ENCODE measurements at regions not wholly inside any gene's neighbourhood (a gene's known extent, or its start where the extent isn't known, plus 50 kb on each side); places are given as distances from the start of the nearest gene placed in this dataset.
"Not testable (repeated sequence)": the region's sequence is repeated elsewhere in the genome, so short reads cannot be mapped to it uniquely, and the experiment has no call there.

DNA sequence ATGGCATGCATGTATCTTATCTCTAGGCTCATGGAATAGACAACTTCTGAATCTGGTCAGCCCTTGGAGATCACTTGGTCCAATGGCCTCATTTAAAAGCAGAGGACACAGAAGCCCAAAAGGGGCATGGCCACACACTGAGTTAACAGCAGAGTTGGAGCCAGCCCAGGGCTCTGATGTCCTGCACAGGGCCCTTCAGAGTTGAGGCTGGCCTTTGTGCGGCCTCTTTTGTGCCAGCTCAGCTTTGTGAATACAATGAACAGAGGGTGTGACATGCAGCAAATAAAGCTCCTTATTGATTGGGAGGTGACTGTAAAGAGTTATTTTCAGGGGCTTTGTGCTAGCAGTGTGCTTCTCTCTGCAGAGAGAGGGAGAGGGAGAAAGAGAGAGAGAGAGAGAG lies 150.1 kb upstream of the STK32A start:
- no peak for DNase-seq

DNA sequence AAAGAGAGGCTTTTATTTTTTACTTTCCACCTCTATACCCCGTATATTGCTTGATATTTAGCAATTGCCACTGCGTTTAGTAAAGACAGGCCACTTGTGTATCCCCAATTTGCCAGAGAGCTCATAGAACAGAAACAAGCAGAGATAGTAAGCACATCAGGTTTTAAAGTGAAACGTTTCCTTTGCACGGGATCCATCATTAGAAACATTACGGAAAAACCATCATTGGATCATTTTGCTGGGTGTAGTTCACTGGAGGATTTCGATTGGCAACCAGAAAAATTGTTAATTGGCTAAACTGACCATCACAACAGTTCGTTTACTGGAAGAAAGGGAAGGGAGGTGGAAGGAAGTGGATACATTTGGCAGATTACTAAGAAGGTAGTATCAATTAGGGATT lies 149.4 kb upstream of the STK32A start:
- no peak for DNase-seq

DNA sequence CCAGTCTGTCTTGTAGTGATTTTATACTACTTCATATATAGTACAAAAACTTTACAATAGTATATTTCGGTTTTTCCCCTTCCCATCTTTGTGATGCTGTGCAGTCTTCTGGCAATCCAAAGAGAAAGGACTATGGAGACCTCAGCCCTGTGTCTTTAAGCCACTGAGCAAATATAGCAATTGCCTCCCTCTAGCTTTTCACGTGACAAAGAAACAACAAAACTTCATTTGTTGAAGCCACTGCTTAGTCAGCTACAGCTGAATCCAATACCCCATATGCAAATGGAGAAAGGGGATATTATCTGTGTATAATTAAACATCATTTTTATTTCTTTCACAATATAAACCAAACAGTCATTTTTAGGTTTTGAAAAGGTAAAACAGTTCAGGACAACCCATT lies 142.8 kb upstream of the STK32A start:
- no peak for DNase-seq

DNA sequence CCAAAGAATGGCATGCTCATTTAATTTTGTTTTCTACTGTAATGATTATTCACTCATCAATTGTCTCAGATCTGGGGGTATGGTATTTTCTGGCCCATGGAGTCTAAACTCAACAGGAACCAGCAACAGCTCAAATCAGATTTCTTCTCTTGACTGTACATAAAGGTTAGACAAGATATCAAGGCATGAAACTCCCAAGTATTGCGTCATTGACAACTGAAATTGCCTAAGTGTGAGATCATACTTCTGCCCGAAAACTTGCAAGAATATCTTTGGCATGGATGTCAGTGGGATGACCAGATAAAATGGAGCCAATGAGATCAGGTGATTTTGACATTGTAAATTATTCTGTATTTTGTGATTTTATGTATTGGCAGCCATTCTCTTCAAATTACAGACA lies 141.7 kb upstream of the STK32A start:
- no peak for DNase-seq

DNA sequence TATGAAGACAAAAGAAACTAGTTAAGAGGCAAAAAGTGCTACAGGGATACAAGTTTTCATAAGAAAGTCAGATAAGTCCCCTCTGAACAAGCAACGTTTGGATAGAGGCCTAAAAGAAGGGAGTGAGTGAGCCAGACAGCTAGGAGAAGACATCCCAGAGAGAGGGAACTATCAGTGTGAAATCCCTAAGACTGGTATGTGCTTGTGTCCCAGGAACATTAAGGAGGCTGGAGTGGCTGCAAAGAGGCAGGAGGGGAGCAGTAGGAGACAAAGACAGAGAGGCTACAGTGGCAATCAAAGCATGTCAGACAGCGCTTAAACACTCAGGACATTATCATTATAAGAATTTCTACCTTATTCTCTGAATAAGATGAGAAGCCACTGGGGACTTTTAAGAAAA lies 139.1 kb upstream of the STK32A start:
- no peak for DNase-seq

DNA sequence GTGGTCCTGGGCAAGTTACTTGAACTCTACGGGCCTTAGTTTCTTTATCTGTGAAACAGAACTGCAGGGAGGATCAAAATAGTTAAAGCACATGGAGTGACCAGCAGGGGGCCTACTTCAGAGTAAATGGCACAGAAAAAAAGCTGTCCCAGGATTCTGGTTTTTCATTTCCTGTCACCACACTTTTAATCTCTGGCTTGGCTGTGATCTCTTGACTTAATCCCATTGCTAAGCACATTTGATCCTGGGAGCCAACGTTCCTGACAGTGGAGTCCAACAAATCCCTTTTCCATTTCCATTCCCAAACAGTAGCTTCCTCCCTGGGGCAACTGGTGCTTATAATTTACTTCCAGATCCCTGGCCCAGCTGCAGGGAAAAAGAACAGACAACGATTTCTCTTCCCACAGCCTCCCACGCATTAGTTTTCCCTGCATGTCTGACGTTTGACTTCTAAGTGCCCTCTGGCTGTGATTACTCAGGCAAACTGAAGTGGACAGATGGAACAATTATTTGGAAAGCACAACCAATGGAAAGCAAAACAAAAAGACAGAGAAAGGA lies 136.5 kb upstream of the STK32A start:
- DNase-seq, result no peak

DNA sequence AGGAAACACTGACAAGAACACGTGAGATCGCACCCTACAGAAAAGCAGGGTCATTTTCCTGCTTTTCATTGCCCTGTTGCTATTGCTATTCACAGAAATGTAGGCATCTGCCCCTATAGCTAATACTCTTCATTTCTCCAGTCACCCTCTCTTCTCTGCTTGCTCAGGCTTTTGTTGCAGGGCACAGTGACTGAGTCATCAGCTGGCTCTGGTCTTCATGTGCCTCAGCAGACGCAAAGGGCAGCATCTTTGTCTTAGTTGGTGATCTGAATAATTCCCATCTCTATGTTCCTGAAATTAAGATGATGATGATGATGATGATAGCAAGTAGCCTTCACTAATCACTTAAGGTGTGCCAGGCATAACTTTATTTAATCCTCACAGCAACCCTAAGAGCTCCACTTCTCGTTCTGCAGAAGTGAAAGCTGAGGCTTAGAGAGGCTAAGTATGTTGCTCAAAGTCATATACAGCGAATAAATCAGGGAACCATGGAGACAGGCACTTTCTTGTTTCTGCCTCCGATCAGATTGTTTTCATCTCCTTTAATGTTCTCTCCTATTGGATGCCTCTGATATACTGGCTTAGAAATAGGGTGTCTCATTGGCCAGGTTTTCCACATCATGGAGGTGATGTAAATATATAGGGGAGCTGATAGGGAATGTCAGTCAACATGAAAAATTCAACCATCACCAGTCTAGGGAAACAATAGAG lies 133.0 kb upstream of the STK32A start:
- no peak for DNase-seq

DNA sequence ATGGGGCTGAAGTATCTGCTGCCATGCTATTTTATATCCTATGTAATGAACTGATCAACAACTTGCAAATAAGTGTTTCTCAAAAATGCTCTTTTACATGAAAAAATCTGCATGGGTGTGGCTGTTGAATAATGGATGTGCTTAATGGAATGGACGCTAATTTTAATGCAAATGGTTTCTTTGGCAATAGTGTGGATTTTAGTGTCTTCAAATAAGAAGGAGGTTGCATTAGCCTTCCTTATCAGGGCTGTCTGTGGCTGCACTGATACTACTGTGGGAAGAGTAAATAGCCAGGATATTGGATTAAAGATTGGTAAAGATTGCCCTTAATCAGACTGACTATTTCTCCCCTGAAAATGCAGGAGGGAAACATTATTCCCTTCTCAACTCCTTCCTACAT lies 121.9 kb upstream of the STK32A start:
- no peak for DNase-seq

DNA sequence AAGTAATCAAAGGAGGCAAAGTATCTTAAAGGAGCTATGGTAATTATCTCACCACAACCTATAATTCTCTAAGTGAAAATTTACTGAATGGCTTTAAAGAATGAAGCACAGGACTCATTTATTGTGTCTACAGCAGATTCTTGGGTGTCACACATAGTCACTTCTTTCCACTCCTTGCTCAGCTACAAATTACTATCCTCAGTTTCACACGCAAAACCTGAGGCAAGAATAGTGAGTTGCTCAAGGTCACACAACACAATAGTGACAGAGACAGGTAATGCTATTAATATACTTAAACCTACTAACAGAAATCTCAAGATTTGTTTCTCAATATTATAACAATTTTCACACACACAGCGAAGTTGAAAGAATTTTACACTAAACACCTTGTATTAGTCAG lies 120.9 kb upstream of the STK32A start:
- DNase-seq, result no peak

DNA sequence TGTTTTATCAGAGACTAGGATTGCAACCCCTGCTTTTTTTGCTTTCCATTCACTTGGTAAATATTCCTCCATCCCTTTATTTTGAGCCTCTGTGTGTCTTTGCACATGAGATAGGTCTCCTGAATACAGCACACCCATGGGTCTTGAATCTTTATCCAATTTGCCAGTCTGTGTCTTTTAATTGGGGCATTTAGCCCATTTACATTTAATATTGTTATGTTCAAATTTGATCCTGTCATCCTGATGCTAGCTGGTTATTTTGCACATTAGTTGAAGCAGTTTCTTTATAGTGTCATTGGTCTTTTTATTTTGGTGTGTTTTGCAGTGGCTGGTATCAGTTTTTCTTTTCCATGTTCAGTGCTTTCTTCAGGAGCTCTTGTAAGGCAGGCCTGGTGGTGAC lies 95.1 kb upstream of the STK32A start:
- DNase-seq, result not testable (repeated sequence)

DNA sequence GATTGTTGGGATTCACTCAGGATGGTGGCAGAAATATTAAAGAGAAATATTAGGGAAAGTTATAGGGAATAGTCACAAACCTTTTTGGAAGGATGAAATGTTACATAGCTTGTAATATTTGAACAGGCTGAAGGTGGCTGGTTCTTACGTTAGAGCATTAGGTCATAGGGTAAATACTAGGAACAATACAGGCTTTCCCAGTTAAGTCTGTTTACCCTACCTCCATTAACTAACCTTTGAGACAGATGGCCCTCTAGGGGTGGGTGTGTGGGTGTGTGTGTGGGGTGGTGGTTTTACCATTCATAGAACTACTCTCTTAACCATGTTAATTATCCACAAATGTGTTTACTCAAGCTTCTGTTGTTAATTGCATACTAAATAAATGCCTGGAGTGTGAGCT lies 94.3 kb upstream of the STK32A start:
- DNase-seq, result no peak

DNA sequence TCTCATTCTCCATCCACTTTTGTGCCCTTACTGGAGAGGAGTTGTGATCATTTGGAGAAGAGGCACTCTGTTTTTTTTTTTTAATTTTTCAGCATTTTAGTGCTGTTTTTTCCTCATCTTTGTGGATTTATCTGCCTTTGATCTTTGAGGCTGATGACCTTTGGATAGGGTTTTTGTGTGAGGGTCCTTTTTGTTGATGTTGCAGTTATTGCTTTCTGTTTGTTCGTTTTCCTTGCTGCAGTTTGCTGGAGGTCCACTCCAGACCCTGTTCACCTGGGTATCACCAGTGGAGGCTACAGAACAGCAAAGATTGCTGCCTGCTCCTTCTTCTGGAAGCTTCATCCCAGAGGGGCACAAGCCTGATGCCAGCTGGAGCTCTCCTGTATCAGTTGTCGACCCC lies 93.2 kb upstream of the STK32A start:
- not testable (repeated sequence) for DNase-seq

DNA sequence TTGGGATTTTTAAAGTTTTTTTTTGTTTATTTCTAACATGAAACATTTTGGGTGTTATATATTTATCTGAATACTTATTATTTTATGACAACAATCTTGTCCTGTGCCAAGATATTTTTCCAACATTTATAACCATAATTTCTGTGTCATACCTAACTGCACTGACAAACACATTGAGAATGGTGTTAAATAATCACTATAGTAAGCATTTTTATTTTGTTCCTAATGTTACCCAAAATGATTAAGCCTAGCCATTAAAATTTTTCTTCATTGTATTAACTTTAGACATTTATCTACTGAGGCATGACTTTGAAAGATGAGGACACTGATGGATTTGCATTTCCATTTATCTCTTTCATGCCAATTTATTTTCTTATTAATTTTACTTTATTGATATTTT lies 91.6 kb upstream of the STK32A start:
- no peak for DNase-seq

DNA sequence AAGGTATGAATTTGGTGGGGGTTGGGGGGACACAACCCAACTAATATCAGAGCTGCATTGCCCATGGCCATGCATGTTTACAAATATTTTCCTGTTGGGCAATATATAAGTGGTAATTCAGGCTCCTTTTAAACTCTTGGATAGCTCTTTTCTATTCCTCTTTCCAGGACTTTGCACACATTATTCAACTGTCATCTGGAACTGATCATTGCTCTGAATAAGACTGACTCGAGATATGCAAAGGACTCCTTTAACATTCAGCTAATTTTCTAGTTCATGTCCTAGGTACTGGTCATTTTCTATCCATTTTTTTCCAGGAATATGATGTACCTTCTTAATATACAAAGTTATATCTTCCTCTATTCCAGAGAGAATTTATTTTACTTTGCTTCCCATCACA lies 89.5 kb upstream of the STK32A start:
- no peak for DNase-seq

DNA sequence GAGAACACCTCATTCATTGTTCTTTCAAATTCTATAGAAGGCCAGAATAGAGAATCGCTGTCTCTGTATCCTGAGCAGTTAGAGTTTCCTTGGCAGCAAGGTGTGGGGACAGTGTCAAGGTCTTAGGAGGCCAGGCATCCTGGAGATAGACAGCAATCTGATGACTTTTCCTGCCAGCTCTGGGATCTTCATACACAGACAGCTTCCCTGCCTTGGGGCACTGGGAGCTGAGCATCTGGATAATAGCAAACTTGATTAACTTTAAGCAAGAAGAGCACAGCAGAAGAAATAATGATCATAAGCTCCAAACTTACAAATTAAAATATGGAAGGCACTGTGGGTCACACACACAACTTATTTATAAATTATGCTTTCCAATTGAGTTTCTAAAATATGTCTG lies 86.1 kb upstream of the STK32A start:
- no peak for DNase-seq

DNA sequence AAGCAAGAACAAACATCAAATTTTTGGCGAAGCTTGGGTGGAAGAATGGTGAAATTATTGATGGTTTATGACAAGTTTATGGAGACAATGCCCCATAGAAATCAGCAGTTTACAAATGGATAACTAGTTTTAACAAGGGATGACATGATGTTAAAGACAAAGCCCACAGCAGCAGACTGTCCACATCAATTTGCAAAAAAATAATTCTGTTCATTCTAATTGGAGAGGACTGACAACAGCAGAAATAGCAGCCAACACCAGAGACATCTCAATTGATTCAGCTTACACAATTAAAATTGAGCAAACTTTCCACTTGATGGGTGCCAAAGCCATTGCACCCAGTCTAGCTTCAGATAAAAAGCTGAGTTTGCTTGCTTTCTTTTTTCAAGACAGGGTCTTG lies 82.7 kb upstream of the STK32A start:
- DNase-seq, result no peak

DNA sequence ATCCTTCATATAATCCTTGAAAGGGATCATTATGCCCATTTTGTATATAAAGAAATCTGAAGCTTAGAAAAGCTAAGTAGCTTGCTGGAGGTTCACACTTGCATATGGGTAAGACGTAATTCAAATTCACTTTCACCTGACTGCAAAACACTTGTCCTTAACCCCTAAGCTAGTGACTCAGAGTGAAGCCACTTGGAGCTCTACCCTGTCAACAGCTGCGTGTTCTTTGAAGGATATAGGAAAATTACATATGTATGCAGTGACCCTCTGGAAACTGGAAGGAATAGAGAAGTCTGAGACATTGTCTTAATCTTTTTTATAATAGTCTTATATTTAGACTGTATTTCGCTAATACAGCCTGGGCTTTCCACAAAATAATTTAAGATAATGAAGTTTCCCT lies 80.0 kb upstream of the STK32A start:
- no peak for DNase-seq

DNA sequence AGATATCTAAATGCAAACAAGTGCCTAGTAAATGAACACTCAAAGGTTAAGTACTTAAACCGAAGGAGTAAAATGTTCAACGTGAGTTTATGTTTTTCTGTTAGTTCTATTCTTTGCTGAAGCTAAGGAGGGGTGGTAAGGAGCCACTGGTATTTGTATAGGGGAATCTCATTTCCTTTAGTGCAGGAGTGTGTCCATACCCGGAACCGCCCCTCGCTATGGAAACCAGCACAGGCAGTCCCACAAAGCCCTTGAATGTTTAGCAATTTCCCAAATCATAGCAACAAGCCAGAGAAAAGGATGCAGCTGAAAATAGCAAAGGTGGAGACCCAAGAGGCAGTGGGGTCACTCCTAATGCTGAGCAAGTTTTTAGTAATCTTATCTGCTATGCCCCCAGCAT lies 78.8 kb upstream of the STK32A start:
- no peak for DNase-seq

DNA sequence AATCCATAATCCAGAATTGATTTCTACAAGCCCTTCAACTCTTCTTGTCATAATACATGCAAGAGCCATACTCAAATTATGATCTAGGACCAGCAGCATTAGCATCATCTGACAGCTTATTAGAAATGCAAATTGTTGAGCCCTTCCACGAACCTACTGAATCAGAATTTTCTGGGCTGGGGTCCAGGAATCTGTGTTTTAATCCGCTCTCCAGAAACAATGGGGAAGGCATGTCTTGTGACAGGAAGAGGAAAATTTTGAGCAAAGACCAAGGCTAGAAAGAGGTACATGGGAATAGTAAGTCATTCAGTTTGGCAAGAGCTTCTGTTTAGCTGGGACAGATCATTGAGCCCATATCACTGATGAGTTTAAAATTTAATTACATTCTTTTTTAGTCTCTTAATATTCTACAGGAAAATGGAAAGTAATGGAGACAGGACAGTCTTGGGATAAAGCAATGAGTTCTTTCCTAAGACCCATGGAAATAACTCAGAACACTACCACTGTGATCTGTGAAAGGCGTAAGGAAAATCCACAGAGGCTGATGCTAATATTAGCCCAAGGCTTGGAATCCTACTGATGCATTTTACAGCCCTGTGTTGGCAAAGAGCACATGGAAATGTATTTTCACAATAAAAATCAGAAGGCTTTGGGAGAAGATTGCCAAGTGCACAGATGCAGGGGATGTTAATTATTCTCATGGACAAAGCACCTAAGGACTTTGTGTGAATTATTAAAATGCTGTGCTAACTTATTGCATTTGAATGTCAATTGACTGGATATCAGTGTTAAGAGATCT lies 73.7 kb upstream of the STK32A start:
- DNase-seq, result no peak

DNA sequence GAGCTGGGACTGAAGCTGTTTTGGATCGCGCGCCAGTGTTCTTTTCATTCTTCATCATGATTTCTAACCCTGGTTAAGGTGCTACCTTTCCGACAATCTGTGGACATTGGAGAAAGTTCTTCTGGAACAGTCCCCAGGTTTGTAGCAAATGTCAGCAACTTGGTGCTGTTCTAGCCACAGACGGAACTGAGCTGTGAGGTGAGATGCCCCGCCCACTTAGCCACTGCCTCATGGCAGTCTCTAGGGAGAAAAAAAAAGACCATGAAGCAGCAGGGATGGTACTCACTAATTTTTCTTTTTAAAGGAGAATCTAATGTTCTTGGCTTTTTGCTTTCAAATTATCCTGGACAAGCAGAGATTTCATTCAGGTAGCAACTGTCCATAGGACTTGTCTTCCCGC lies 72.1 kb upstream of the STK32A start:
- no peak for DNase-seq

DNA sequence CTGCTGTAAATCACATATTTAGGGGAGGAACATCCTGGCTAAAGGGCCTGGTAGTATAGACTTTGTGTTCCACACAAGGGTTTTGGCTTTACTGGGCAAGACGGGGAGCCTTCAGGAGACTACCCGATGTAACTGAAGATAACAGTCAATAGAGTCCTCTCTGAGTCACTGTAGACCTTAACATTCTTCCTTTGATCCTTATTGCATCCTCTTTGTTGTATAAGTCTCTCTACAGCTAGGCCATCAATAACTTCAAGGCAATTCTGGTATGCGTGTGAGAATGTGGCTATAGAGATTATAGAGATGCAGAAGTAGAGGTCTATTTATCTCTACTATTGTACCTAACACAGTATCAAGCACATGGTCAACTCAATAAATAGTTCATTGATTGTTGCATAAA lies 67.3 kb upstream of the STK32A start:
- no peak for DNase-seq

DNA sequence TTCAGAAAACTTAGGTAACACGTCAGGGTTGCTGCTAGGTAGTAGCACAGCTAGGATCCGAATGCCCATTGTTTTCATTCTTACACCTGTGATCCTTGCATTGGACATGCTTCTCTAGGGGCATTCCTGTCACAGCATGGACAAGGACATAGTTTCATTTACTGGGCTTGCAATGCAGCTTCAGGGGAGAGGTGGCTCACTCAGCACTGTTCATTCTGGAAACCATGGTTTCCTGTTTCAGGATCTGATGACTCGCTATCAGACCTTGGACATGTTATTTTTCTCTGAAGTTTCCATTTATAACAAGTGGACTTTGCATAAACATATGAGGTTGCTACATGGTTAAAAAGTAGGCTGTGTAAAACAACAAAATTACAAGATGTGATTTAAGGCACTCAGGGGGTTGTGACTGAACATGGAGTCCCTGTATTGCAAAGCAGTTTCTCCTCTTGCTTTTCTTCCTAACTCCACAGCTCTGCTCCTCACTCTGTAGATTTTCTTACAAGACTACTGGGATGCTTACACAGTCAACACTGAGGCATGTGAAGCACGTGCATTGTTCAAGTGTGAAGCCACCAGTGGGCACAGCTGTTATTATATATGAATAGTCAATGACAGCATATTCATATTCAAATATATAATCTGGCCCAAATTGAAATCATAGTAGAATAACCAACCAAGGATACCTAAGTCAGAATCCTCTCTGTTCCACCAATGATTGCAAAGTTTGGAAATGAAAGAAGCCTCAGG lies 66.1 kb upstream of the STK32A start:
- no peak for DNase-seq

DNA sequence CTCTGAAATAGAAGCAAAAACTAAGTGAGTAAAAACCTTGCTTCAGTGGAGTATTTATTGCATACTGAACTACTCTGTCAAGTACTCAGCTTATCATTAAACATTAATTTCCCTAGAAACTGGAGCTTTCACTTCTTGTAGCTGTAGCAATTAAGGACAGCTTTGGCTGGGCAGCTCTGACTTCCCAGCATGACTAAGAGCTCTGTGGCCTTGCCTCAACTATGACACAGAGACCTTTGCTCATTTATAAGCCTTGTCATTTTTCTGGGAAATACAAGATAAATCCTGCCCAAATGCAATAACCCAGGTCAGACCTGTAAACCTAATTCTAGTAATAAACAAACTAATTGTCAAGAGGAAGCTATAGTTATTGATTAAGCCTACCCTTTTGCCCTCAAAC lies 65.4 kb upstream of the STK32A start:
- no peak for DNase-seq

DNA sequence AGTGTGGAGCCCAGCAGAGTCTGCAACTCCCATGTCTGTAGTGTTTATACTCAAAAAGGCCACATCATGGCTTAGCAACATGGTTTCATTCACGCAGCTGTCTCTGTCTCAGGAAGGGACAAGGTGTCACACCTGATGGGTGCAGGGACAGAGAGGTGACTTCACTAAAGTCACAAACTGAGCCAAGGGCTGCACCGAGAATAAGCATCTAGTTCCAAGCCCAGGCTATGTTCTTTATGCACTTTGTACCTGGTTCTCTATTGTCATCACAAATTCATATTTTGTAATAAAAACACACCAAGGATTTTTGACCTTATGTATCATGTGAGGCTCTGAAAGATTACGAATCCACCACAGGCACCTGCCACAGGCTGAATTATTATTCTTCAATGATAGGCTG lies 64.9 kb upstream of the STK32A start:
- no peak for DNase-seq

All from CD4-positive, alpha-beta T cell treated with Interleukin-4 for 1 hour (primary cell).